ENCODE measurements at regions not wholly inside any gene's neighbourhood (a gene's known extent, or its start where the extent isn't known, plus 50 kb on each side); places are given as distances from the start of the nearest gene placed in this dataset.

- DNase-seq: no peak
- no peak overlapping the region for H2BK12ac ChIP-seq (ENCODE audit: low read length)
- H2AK5ac ChIP-seq (ENCODE audit: low read length): no peak overlapping the region
- H4K91ac ChIP-seq (ENCODE audit: low read depth, low read length): no peak overlapping the region
- H3K36me3 ChIP-seq (ENCODE audit: control insufficient read depth in 1 of 2, insufficient read depth in 2 of 2, low read length in 2 of 2): no peaks in the 10 kb centered on the region
- peaks cover 0 to 3% of the 10 kb centered on the region in 2 experiments for H3K4me1 ChIP-seq (ENCODE audit: control insufficient read depth in 1 of 2, insufficient read depth in 2 of 2, low read length in 2 of 2)
- WGBS (ENCODE audit: extremely low coverage, insufficient coverage, insufficient read length): 100% methylated on average over 2 of the region's 3 CpGs
- peaks cover 6% of the 10 kb centered on the region for H3K9me3 ChIP-seq (ENCODE audit: insufficient read depth, low read depth, low read length)
- H3K79me2 ChIP-seq (ENCODE audit: control insufficient read depth, insufficient read depth, low read length, poor library complexity): no peaks in the 10 kb centered on the region
- H3K9ac ChIP-seq (ENCODE audit: low read length): no peak overlapping the region
- H4K12ac ChIP-seq (ENCODE audit: low read depth, low read length): no peak overlapping the region
- no peaks in the 10 kb centered on the region for H3K27me3 ChIP-seq (ENCODE audit: insufficient read depth, low read length)
- no peak overlapping the region for H3K18ac ChIP-seq (ENCODE audit: low read length)
- H2AFZ ChIP-seq (ENCODE audit: insufficient read depth, low read length, poor library complexity): no peak overlapping the region
- no peak overlapping the region for H2BK5ac ChIP-seq (ENCODE audit: low read depth, low read length, poor library complexity)
- no peak overlapping the region for H3K4ac ChIP-seq (ENCODE audit: low read depth, low read length)
- H2BK120ac ChIP-seq (ENCODE audit: insufficient read depth, low read length, poor library complexity): no peak overlapping the region
- H3K4me2 ChIP-seq (ENCODE audit: low read length): no peak overlapping the region
- H3K4me3 ChIP-seq (ENCODE audit: low read depth, low read length): no peak overlapping the region
- no peak overlapping the region for H4K8ac ChIP-seq (ENCODE audit: low read depth, low read length)
- no peak overlapping the region for H3K27ac ChIP-seq (ENCODE audit: low read depth, low read length)
- no peak overlapping the region for H3K23ac ChIP-seq (ENCODE audit: low read length)
- peaks cover 7% of the 10 kb centered on the region for H3K79me1 ChIP-seq (ENCODE audit: low read length)
- no peak overlapping the region for H3K14ac ChIP-seq (ENCODE audit: low read length)
Observed at GRCh38 chr2:228540976-228541375, 359.5 kb upstream of the SPHKAP start.

GRCh38 chr2:228535396-228535795, 353.9 kb upstream of the SPHKAP start:
- H3K79me1 ChIP-seq (ENCODE audit: low read length): no peaks in the 10 kb centered on the region
- H3K18ac ChIP-seq (ENCODE audit: low read length): no peak overlapping the region
- H2BK5ac ChIP-seq (ENCODE audit: low read depth, low read length, poor library complexity): no peak overlapping the region
- no peak for DNase-seq
- no peaks in the 10 kb centered on the region for H3K27me3 ChIP-seq (ENCODE audit: insufficient read depth, low read length)
- no peak overlapping the region for H3K4ac ChIP-seq (ENCODE audit: low read depth, low read length)
- no peak overlapping the region for H3K27ac ChIP-seq (ENCODE audit: low read depth, low read length)
- no peak overlapping the region for H3K23ac ChIP-seq (ENCODE audit: low read length)
- H3K79me2 ChIP-seq (ENCODE audit: control insufficient read depth, insufficient read depth, low read length, poor library complexity): no peaks in the 10 kb centered on the region
- no peak overlapping the region for H2AFZ ChIP-seq (ENCODE audit: insufficient read depth, low read length, poor library complexity)
- no peak overlapping the region for H4K91ac ChIP-seq (ENCODE audit: low read depth, low read length)
- no peak overlapping the region for H3K4me2 ChIP-seq (ENCODE audit: low read length)
- H4K8ac ChIP-seq (ENCODE audit: low read depth, low read length): no peak overlapping the region
- H2BK12ac ChIP-seq (ENCODE audit: low read length): no peak overlapping the region
- no peak overlapping the region for H2AK5ac ChIP-seq (ENCODE audit: low read length)
- H3K4me1 ChIP-seq (ENCODE audit: control insufficient read depth in 1 of 2, insufficient read depth in 2 of 2, low read length in 2 of 2): no peaks in the 10 kb centered on the region
- H4K12ac ChIP-seq (ENCODE audit: low read depth, low read length): no peak overlapping the region
- peaks cover 5% of the 10 kb centered on the region for H3K9me3 ChIP-seq (ENCODE audit: insufficient read depth, low read depth, low read length)
- no peak overlapping the region for H3K4me3 ChIP-seq (ENCODE audit: low read depth, low read length)
- no peak overlapping the region for H3K9ac ChIP-seq (ENCODE audit: low read length)
- no peak overlapping the region for H3K14ac ChIP-seq (ENCODE audit: low read length)
- no peak overlapping the region for H2BK120ac ChIP-seq (ENCODE audit: insufficient read depth, low read length, poor library complexity)
- no peaks in the 10 kb centered on the region for H3K36me3 ChIP-seq (ENCODE audit: control insufficient read depth in 1 of 2, insufficient read depth in 2 of 2, low read length in 2 of 2)

- Histone ChIP-seq H3K9ac (ENCODE audit: low read length) (no peak overlapping the region), H3K4me1 (ENCODE audit: control insufficient read depth in 1 of 2, insufficient read depth in 2 of 2, low read length in 2 of 2) (no peaks in the 10 kb centered on the region), H3K79me2 (ENCODE audit: control insufficient read depth, insufficient read depth, low read length, poor library complexity) (no peaks in the 10 kb centered on the region), H3K27me3 (ENCODE audit: insufficient read depth, low read length) (no peaks in the 10 kb centered on the region), H3K4me2 (ENCODE audit: low read length) (no peak overlapping the region), H3K9me3 (ENCODE audit: insufficient read depth, low read depth, low read length) (peaks cover 6% of the 10 kb centered on the region), H3K4ac (ENCODE audit: low read depth, low read length) (no peak overlapping the region), H3K36me3 (ENCODE audit: control insufficient read depth in 1 of 2, insufficient read depth in 2 of 2, low read length in 2 of 2) (no peaks in the 10 kb centered on the region), H2BK12ac (ENCODE audit: low read length) (no peak overlapping the region), H4K8ac (ENCODE audit: low read depth, low read length) (no peak overlapping the region), H3K14ac (ENCODE audit: low read length) (no peak overlapping the region), H3K18ac (ENCODE audit: low read length) (no peak overlapping the region), H3K4me3 (ENCODE audit: low read depth, low read length) (no peak overlapping the region), H2BK120ac (ENCODE audit: insufficient read depth, low read length, poor library complexity) (no peak overlapping the region), H2AFZ (ENCODE audit: insufficient read depth, low read length, poor library complexity) (no peak overlapping the region), H2BK5ac (ENCODE audit: low read depth, low read length, poor library complexity) (no peak overlapping the region), H3K79me1 (ENCODE audit: low read length) (no peaks in the 10 kb centered on the region), H4K91ac (ENCODE audit: low read depth, low read length) (no peak overlapping the region), H4K12ac (ENCODE audit: low read depth, low read length) (no peak overlapping the region), H2AK5ac (ENCODE audit: low read length) (no peak overlapping the region), H3K23ac (ENCODE audit: low read length) (no peak overlapping the region), H3K27ac (ENCODE audit: low read depth, low read length) (no peak overlapping the region)
- DNase-seq: no peak
- no CpG with 5 or more reads among the region's 1 CpG for WGBS (ENCODE audit: extremely low coverage, insufficient coverage, insufficient read length)
Observed at GRCh38 chr2:228533156-228533555, 351.7 kb upstream of the SPHKAP start.

DNA sequence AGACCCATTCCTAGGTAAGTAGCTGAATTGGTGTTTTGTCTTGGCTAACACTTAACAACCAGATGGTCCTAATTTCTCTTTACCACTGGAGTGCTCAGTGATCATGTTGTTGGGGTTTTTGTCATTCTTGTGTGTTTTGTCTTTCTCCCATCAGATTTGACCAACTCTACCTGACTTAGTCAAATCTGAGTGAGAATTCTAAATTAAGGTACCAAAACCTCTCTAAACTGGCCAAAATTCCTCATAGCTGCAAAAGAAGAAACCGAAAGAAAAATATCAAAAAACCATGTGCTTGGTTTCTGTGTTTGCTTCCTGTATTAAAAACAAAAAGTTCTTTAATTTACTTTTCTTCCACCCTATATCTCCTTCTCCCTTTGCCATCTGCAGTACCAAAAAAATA, 350.7 kb upstream of the SPHKAP start:
- Histone ChIP-seq H3K4me2 (ENCODE audit: low read length) (no peak overlapping the region), H3K27me3 (ENCODE audit: insufficient read depth, low read length) (no peaks in the 10 kb centered on the region), H4K12ac (ENCODE audit: low read depth, low read length) (no peak overlapping the region), H3K79me2 (ENCODE audit: control insufficient read depth, insufficient read depth, low read length, poor library complexity) (no peaks in the 10 kb centered on the region), H3K4me1 (ENCODE audit: control insufficient read depth in 1 of 2, insufficient read depth in 2 of 2, low read length in 2 of 2) (no peaks in the 10 kb centered on the region), H2AK5ac (ENCODE audit: low read length) (no peak overlapping the region), H3K27ac (ENCODE audit: low read depth, low read length) (no peak overlapping the region), H4K91ac (ENCODE audit: low read depth, low read length) (no peak overlapping the region), H2BK120ac (ENCODE audit: insufficient read depth, low read length, poor library complexity) (no peak overlapping the region), H3K9ac (ENCODE audit: low read length) (no peak overlapping the region), H3K4ac (ENCODE audit: low read depth, low read length) (no peak overlapping the region), H3K9me3 (ENCODE audit: insufficient read depth, low read depth, low read length) (peaks cover 6% of the 10 kb centered on the region), H3K18ac (ENCODE audit: low read length) (no peak overlapping the region), H3K14ac (ENCODE audit: low read length) (no peak overlapping the region), H2AFZ (ENCODE audit: insufficient read depth, low read length, poor library complexity) (no peak overlapping the region), H2BK12ac (ENCODE audit: low read length) (no peak overlapping the region), H3K4me3 (ENCODE audit: low read depth, low read length) (no peak overlapping the region), H2BK5ac (ENCODE audit: low read depth, low read length, poor library complexity) (no peak overlapping the region), H3K23ac (ENCODE audit: low read length) (no peak overlapping the region), H4K8ac (ENCODE audit: low read depth, low read length) (no peak overlapping the region), H3K79me1 (ENCODE audit: low read length) (no peaks in the 10 kb centered on the region), H3K36me3 (ENCODE audit: control insufficient read depth in 1 of 2, insufficient read depth in 2 of 2, low read length in 2 of 2) (no peaks in the 10 kb centered on the region)
- DNase-seq: no peak
- WGBS (ENCODE audit: extremely low coverage, insufficient coverage, insufficient read length): no CpG with 5 or more reads among the region's 1 CpG

Data from trophoblast cell (in vitro differentiated cells and primary cell).